IMR-90 (cell line): ENCODE measurements at regions not wholly inside any gene's neighbourhood (a gene's known extent, or its start where the extent isn't known, plus 50 kb on each side); places are given as distances from the start of the nearest gene placed in this dataset.
A peak's percentile ranks its signal among the peaks of the same experiment; 100 is the strongest.

ENCODE experiments used
- ATAC-seq: fragments of 200-7000 bp; cut with Tn5 transposase; 2 replicates; pipeline ENCODE4 v1.9.1; 2020; ENCODE audit warnings: low read depth, mild to moderate bottlenecking, moderate library complexity
- BruUV-seq: library from RNA; stranded (reverse); fragments of 400-500 nt; replicated peaks from 2 replicates; lab custom pipeline; 2021; lab: Mats Ljungman, UMichigan
- CTCF ChIA-PET: fragments of 300-600 bp; formaldehyde crosslinking; extraction: SDS; loops from one replicate; lab custom pipeline; 2021; ENCODE audit warnings: antibody characterized with exemption; lab: Yijun Ruan, JAX
- POLR2A ChIA-PET: fragments of 300-600 bp; sonication (Branson Sonifier 250); formaldehyde crosslinking; loops from one replicate; lab custom pipeline; 2022; ENCODE audit warnings: antibody characterized with exemption; ENCODE audit not compliant: unreplicated experiment; lab: Charles Lee
- DNase-seq: peaks from one replicate; pipeline ENCODE4 v3.0.0; 2013
- H2AFZ ChIP-seq: replicated peaks from 2 replicates; pipeline ENCODE3; 2013; ENCODE audit warnings: low read length, mild to moderate bottlenecking; ENCODE audit not compliant: poor library complexity
- H2AK5ac ChIP-seq: 2 replicates; pipeline ENCODE4 v1.6.1; 2013; ENCODE audit warnings: low read depth, low read length, inconsistent platforms
- H2AK9ac ChIP-seq: replicated peaks from 2 replicates; pipeline ENCODE3; 2013; ENCODE audit warnings: mild to moderate bottlenecking, low read depth, low read length, moderate library complexity; ENCODE audit not compliant: poor library complexity
- H2BK120ac ChIP-seq: 2 replicates; pipeline ENCODE4 v1.6.1; 2013; ENCODE audit warnings: low read depth, low read length, inconsistent platforms
- H2BK15ac ChIP-seq: 3 replicates; pipeline ENCODE4 v1.6.1; 2013; ENCODE audit warnings: low read depth, low read length, inconsistent platforms
- H2BK20ac ChIP-seq: 2 replicates; pipeline ENCODE4 v1.6.1; 2013; ENCODE audit warnings: low read depth, mild to moderate bottlenecking, inconsistent platforms, low read length, moderate library complexity
- H2BK5ac ChIP-seq: 2 replicates; pipeline ENCODE4 v1.6.1; 2013; ENCODE audit warnings: mild to moderate bottlenecking, low read depth, low read length, inconsistent platforms; ENCODE audit not compliant: poor library complexity, severe bottlenecking
- H3K14ac ChIP-seq: replicated peaks from 2 replicates; pipeline ENCODE4 v1.6.1; 2013; ENCODE audit warnings: low read depth, low read length, inconsistent platforms
- H3K18ac ChIP-seq: 2 replicates; pipeline ENCODE4 v1.6.1; 2013; ENCODE audit warnings: low read depth, low read length, control low read depth
- H3K23ac ChIP-seq: 2 replicates; pipeline ENCODE4 v1.6.1; 2013; ENCODE audit warnings: low read depth, low read length, inconsistent platforms
- H3K27ac ChIP-seq: 2 replicates; pipeline ENCODE4 v1.5.1; 2013; ENCODE audit warnings: mild to moderate bottlenecking, control low read depth, low read length; ENCODE audit not compliant: insufficient read depth
- H3K27me3 ChIP-seq: 2 replicates; pipeline ENCODE4 v1.6.1; 2013; ENCODE audit warnings: low read length; ENCODE audit not compliant: control insufficient read depth, insufficient read depth
- H3K36me3 ChIP-seq: 2 replicates; pipeline ENCODE4 v1.6.1; 2013; ENCODE audit warnings: low read length, mixed read lengths; ENCODE audit not compliant: control insufficient read depth, insufficient read depth
- H3K4ac ChIP-seq: 2 replicates; pipeline ENCODE4 v1.6.1; 2013; ENCODE audit warnings: low read depth, low read length, inconsistent platforms
- H3K4me1 ChIP-seq: 2 replicates; pipeline ENCODE4 v1.6.1; 2013; ENCODE audit warnings: low read length, mixed read lengths; ENCODE audit not compliant: control insufficient read depth, insufficient read depth
- H3K4me2 ChIP-seq: 2 replicates; pipeline ENCODE4 v1.6.1; 2013; ENCODE audit warnings: low read depth, mild to moderate bottlenecking, control low read depth, low read length, moderate library complexity
- H3K4me3 ChIP-seq: 2 replicates; pipeline ENCODE4 v1.5.1; 2013; ENCODE audit warnings: low read depth, mild to moderate bottlenecking, control low read depth, low read length, moderate library complexity; ENCODE audit not compliant: insufficient read depth
- H3K56ac ChIP-seq: 2 replicates; pipeline ENCODE4 v1.6.1; 2013; ENCODE audit warnings: low read length, inconsistent platforms; ENCODE audit not compliant: insufficient read depth; ENCODE audit errors: extremely low read depth
- H3K79me1 ChIP-seq, 2 experiments: 2 replicates each; pipeline ENCODE4 v1.6.1; 2013; ENCODE audit warnings: low read length in 2 of 2, inconsistent platforms in 1 of 2, low read depth in 1 of 2
- H3K9ac ChIP-seq: 2 replicates; pipeline ENCODE4 v1.6.1; 2013; ENCODE audit warnings: low read depth, low read length, control low read depth
- H3K9me1 ChIP-seq: 2 replicates; pipeline ENCODE4 v1.6.1; 2013; ENCODE audit warnings: low read length, inconsistent platforms; ENCODE audit not compliant: insufficient read depth
- H3K9me3 ChIP-seq: 2 replicates; pipeline ENCODE4 v1.6.1; 2013; ENCODE audit warnings: low read length; ENCODE audit not compliant: control insufficient read depth, insufficient read depth
- H4K20me1 ChIP-seq: 2 replicates; pipeline ENCODE4 v1.6.1; 2013; ENCODE audit warnings: low read length, inconsistent platforms; ENCODE audit not compliant: insufficient read depth
- H4K5ac ChIP-seq: 2 replicates; pipeline ENCODE4 v1.6.1; 2013; ENCODE audit warnings: mild to moderate bottlenecking, low read depth, low read length, control low read depth
- H4K8ac ChIP-seq, 2 experiments: 2 replicates each; pipeline ENCODE4 v1.6.1; 2013; ENCODE audit warnings: low read depth in 2 of 2, low read length in 2 of 2, control low read depth in 1 of 2, inconsistent platforms in 1 of 2
- H4K91ac ChIP-seq: 2 replicates; pipeline ENCODE4 v1.6.1; 2013; ENCODE audit warnings: low read depth, low read length, inconsistent platforms; ENCODE audit not compliant: insufficient read depth
- BHLHE40 ChIP-seq: fragments of 150-350 bp; IDR thresholded peaks from 2 replicates; pipeline ENCODE4 v1.6.1; 2016; ENCODE audit warnings: mild to moderate bottlenecking, low read depth, low read length
- CEBPB ChIP-seq: IDR thresholded peaks from 2 replicates; pipeline ENCODE4 v1.6.1; 2012; ENCODE audit warnings: low read depth, low read length, improper control_type of control experiment
- CHD1 ChIP-seq: IDR thresholded peaks from 2 replicates; pipeline ENCODE4 v1.6.1; 2012; ENCODE audit warnings: low read depth, low read length, improper control_type of control experiment
- FOS ChIP-seq: fragments of 150-350 bp; IDR thresholded peaks from 2 replicates; pipeline ENCODE4 v1.6.1; 2016; ENCODE audit warnings: low read depth, low read length
- MAFK ChIP-seq: IDR thresholded peaks from 2 replicates; pipeline ENCODE4 v1.6.1; 2012; ENCODE audit warnings: low read depth, low read length, improper control_type of control experiment
- MXI1 ChIP-seq: IDR thresholded peaks from 2 replicates; pipeline ENCODE4 v1.6.1; 2012; ENCODE audit warnings: low read depth, mild to moderate bottlenecking, low read length, moderate library complexity, borderline replicate concordance
- NFE2L2 ChIP-seq: fragments of 150-350 bp; IDR thresholded peaks from 2 replicates; pipeline ENCODE4 v1.6.1; 2016; ENCODE audit warnings: low read depth, mild to moderate bottlenecking, low read length
- POLR2A ChIP-seq: IDR thresholded peaks from 2 replicates; pipeline ENCODE4 v1.6.1; 2012; ENCODE audit warnings: mild to moderate bottlenecking, low read depth, low read length
- SMC3 ChIP-seq: fragments of 150-350 bp; IDR thresholded peaks from 2 replicates; pipeline ENCODE4 v1.6.1; 2016; ENCODE audit warnings: low read depth, mild to moderate bottlenecking, antibody characterized with exemption, low read length, moderate library complexity
- WGBS, 2 experiments: methylation state at CpG; one replicate each; pipeline versions ENCODE4 v1.1.5 to v1.1.7; 2013; ENCODE audit warnings: missing lambda C conversion rate in 2 of 2; ENCODE audit not compliant: insufficient read length in 1 of 2; ENCODE audit errors: extremely low coverage in 2 of 2; 5-methylcytosine and 5-hydroxymethylcytosine counted together
- dilution Hi-C: fragments of 300-500 bp; cut with HindIII; formaldehyde crosslinking; loops from one replicate; pipeline ENCODE4 v1.14.3; 2018; ENCODE audit warnings: low sequenced_read_pairs; ENCODE audit not compliant: unreplicated experiment
- in situ Hi-C: fragments of 300-500 bp; cut with MboI; formaldehyde crosslinking; loops from 3 replicates; pipeline ENCODE4 v1.14.3; 2019; ENCODE audit warnings: low sequenced_read_pairs, inconsistent platforms, mixed read lengths
- intact Hi-C: fragments of 100-400 bp; cut with micrococcal nuclease; formaldehyde crosslinking; loops from 2 replicates; pipeline ENCODE4 v1.10.0; 2022
- TF ChIP-seq, protein P1 (sequence below): fragments of 150-350 bp; IDR thresholded peaks from 2 replicates; pipeline ENCODE4 v1.6.1; 2016; ENCODE audit warnings: low read depth, mild to moderate bottlenecking, low read length, moderate library complexity, borderline replicate concordance
- TF ChIP-seq, protein P2 (sequence below): fragments of 150-350 bp; IDR thresholded peaks from 2 replicates; pipeline ENCODE4 v1.6.1; 2017; ENCODE audit warnings: mild to moderate bottlenecking, antibody characterized with exemption, low read length, low read depth
- TF ChIP-seq, protein P3 (sequence below): conservative IDR thresholded peaks from 2 replicates; pipeline ENCODE4 v1.5.1; 2012; ENCODE audit warnings: mild to moderate bottlenecking, low read depth, low read length, improper control_type of control experiment

DNA sequence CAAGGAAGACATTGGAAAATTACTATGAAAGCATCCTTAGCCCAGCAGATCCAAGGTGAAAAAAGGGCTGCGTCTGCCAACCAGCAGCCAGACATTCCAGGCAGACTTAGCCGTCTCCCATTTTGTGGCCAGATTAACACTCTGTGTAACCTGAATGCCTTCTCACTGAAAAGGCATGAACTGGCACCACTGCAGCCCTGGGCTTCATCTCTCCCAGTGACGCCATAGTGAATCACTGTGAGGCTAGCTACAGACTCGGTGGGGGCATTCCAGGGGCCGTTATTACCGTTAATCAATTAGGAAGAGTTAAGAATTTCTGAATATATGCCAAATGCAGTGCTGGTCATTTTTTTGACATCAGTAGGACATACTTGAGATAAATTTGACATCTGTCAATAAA is 627.4 kb downstream of the LMO4 start (continued):
- TF ChIP-seq, protein P1, sequence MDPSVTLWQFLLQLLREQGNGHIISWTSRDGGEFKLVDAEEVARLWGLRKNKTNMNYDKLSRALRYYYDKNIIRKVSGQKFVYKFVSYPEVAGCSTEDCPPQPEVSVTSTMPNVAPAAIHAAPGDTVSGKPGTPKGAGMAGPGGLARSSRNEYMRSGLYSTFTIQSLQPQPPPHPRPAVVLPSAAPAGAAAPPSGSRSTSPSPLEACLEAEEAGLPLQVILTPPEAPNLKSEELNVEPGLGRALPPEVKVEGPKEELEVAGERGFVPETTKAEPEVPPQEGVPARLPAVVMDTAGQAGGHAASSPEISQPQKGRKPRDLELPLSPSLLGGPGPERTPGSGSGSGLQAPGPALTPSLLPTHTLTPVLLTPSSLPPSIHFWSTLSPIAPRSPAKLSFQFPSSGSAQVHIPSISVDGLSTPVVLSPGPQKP = no peak
- TF ChIP-seq MAFK = peak; percentile 44
- peak; percentile 62 for TF ChIP-seq BHLHE40

DNA sequence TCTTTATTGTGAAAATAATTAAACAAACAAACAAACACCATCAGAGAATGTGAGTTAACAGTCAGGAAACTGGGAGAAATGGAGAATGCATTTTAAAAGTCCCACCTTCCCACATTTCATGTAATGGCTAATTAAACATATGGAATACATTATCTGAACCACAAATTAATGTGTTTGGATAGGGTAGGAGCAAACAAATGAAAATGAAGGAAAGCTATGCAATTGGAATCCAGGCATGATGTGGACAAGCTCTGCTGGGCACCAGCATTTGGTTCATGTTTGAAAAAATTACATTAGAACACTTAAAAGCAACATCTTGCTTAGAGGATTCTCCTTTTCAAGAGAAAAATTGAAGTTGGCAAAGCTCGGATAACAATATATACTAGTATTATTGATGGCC is 628.1 kb downstream of the LMO4 start:
- peak overlapping the region; percentile 72 for H4K91ac ChIP-seq
- H4K20me1 ChIP-seq = no peaks in the 10 kb centered on the region
- no peaks in the 10 kb centered on the region for H3K9me3 ChIP-seq
- peak; percentile 18 for DNase-seq
- no peak overlapping the region for H3K9ac ChIP-seq
- no peaks in the 10 kb centered on the region; the same call in 1 of the 2 replicates for H3K9me1 ChIP-seq
- H2BK20ac ChIP-seq = peak overlapping the region; percentile 83
- ChIA-PET POLR2A (no interaction called here), CTCF (no interaction called here)
- intact Hi-C loops = loop anchor here (10.0 kb wide), 2 partner anchors 442 to 482 kb away; no protein-coding TSS in a partner anchor
- peak overlapping the region; percentile 28; the same call in 1 of the 2 replicates for H3K18ac ChIP-seq
- no TSS peak for BruUV-seq
- H3K4me2 ChIP-seq = no peak overlapping the region
- H3K4ac ChIP-seq = peak overlapping the region; percentile 65; the same call in 1 of the 2 replicates
- no peak overlapping the region for H2AK9ac ChIP-seq
- no CpG with 5 or more reads among the region's 1 CpG for WGBS, 2 experiments
- H3K79me1 ChIP-seq = no peaks in the 10 kb centered on the region
- H4K8ac ChIP-seq = peak overlapping the region in 1 of 2 experiments; percentile 58; a peak in 3 of 4 replicates
- H2BK120ac ChIP-seq = peak overlapping the region; percentile 79; the same call in 1 of the 2 replicates
- dilution Hi-C loops = no loop called here
- H3K4me1 ChIP-seq = peaks cover 2% of the 10 kb centered on the region; the same call in 1 of the 2 replicates
- no peak overlapping the region for H3K56ac ChIP-seq
- H2AK5ac ChIP-seq = peak overlapping the region; percentile 65; the same call in 1 of the 2 replicates
- H3K4me3 ChIP-seq = no peak overlapping the region
- H3K27me3 ChIP-seq = no peaks in the 10 kb centered on the region
- H3K14ac ChIP-seq = 0 out of 2 replicates have a peak overlapping the region, but pooled peaks have one; percentile 64
- H2BK15ac ChIP-seq = peak overlapping the region; percentile 25; the same call in 1 of the 3 replicates
- no peak for ATAC-seq
- H2BK5ac ChIP-seq = peak overlapping the region; percentile 75
- H4K5ac ChIP-seq = no peak overlapping the region
- in situ Hi-C loops = no loop called here
- no peak overlapping the region for H2AFZ ChIP-seq
- H3K27ac ChIP-seq = no peak overlapping the region
- H3K23ac ChIP-seq = no peak overlapping the region; the same call in 1 of the 2 replicates
- no peaks in the 10 kb centered on the region for H3K36me3 ChIP-seq
- TF ChIP-seq NFE2L2 (no peak), CEBPB (no peak), CHD1 (no peak), SMC3 (no peak), MXI1 (no peak), POLR2A (no peak), FOS (no peak), BHLHE40 (no peak)
- TF ChIP-seq, protein P2, sequence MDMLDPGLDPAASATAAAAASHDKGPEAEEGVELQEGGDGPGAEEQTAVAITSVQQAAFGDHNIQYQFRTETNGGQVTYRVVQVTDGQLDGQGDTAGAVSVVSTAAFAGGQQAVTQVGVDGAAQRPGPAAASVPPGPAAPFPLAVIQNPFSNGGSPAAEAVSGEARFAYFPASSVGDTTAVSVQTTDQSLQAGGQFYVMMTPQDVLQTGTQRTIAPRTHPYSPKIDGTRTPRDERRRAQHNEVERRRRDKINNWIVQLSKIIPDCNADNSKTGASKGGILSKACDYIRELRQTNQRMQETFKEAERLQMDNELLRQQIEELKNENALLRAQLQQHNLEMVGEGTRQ = no peak
- TF ChIP-seq, protein P3, sequence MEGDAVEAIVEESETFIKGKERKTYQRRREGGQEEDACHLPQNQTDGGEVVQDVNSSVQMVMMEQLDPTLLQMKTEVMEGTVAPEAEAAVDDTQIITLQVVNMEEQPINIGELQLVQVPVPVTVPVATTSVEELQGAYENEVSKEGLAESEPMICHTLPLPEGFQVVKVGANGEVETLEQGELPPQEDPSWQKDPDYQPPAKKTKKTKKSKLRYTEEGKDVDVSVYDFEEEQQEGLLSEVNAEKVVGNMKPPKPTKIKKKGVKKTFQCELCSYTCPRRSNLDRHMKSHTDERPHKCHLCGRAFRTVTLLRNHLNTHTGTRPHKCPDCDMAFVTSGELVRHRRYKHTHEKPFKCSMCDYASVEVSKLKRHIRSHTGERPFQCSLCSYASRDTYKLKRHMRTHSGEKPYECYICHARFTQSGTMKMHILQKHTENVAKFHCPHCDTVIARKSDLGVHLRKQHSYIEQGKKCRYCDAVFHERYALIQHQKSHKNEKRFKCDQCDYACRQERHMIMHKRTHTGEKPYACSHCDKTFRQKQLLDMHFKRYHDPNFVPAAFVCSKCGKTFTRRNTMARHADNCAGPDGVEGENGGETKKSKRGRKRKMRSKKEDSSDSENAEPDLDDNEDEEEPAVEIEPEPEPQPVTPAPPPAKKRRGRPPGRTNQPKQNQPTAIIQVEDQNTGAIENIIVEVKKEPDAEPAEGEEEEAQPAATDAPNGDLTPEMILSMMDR = no peak
- TF ChIP-seq, protein P1 = no peak
